HUES64 (cell line): ENCODE measurements at regions not wholly inside any gene's neighbourhood (a gene's known extent, or its start where the extent isn't known, plus 50 kb on each side); places are given as distances from the start of the nearest gene placed in this dataset.

ENCODE experiments used
- H3K27ac ChIP-seq: 2 replicates; pipeline ENCODE4 v1.7.0; 2013; ENCODE audit warnings: low read depth, low read length, inconsistent platforms
- H3K27me3 ChIP-seq: 2 replicates; pipeline ENCODE4 v1.6.1; 2013; ENCODE audit warnings: mild to moderate bottlenecking, low read length; ENCODE audit not compliant: insufficient read depth
- H3K36me3 ChIP-seq: 2 replicates; pipeline ENCODE4 v1.6.1; 2013; ENCODE audit warnings: mild to moderate bottlenecking, low read length; ENCODE audit not compliant: insufficient read depth
- H3K4me1 ChIP-seq: 2 replicates; pipeline ENCODE4 v1.6.1; 2013; ENCODE audit warnings: mild to moderate bottlenecking, low read length, moderate library complexity; ENCODE audit not compliant: insufficient read depth
- H3K4me3 ChIP-seq: 2 replicates; pipeline ENCODE4 v1.5.1; 2013; ENCODE audit warnings: mild to moderate bottlenecking, low read length, moderate library complexity
- H3K9ac ChIP-seq: 2 replicates; pipeline ENCODE4 v1.6.1; 2013; ENCODE audit warnings: mild to moderate bottlenecking, low read depth, low read length
- H3K9me3 ChIP-seq: 2 replicates; pipeline ENCODE4 v1.6.1; 2013; ENCODE audit warnings: low read depth, low read length; ENCODE audit not compliant: insufficient read depth
- WGBS: fragments of 150-250, 120-280 bp; methylation state at CpG from one replicate; pipeline ENCODE4 v1.1.7; 2013; ENCODE audit warnings: missing lambda C conversion rate; 5-methylcytosine and 5-hydroxymethylcytosine counted together

DNA sequence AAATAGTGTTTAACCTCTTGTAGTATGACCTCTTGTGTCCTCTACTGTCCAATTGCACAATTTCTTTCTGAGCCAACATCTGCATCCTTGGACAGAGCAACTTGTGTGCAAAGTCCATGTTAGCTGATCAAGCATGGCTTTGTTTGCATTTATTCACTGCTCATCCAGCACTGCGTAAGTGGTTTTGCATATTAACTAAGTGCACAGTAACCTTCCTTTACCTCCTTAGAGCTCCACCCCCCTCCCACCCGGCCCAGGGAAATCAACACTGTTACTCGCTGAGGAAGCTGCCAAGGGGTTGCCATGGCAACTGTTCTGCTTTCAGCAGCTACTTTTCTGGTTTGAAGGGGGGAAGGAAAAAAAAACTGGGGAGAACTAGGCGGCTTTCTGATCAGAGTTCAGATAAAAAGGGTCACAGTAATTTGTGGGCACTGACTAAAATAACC lies 153.5 kb upstream of the KLF12 start:
- 12% methylated on average over 4 of the region's 4 CpGs for WGBS
- no peaks in the 10 kb centered on the region for H3K9me3 ChIP-seq
- no peak overlapping the region for H3K27ac ChIP-seq
- no peaks in the 10 kb centered on the region for H3K36me3 ChIP-seq
- no peaks in the 10 kb centered on the region for H3K27me3 ChIP-seq
- H3K4me3 ChIP-seq = no peak overlapping the region
- H3K9ac ChIP-seq = no peak overlapping the region
- H3K4me1 ChIP-seq = peaks cover 42% of the 10 kb centered on the region

DNA sequence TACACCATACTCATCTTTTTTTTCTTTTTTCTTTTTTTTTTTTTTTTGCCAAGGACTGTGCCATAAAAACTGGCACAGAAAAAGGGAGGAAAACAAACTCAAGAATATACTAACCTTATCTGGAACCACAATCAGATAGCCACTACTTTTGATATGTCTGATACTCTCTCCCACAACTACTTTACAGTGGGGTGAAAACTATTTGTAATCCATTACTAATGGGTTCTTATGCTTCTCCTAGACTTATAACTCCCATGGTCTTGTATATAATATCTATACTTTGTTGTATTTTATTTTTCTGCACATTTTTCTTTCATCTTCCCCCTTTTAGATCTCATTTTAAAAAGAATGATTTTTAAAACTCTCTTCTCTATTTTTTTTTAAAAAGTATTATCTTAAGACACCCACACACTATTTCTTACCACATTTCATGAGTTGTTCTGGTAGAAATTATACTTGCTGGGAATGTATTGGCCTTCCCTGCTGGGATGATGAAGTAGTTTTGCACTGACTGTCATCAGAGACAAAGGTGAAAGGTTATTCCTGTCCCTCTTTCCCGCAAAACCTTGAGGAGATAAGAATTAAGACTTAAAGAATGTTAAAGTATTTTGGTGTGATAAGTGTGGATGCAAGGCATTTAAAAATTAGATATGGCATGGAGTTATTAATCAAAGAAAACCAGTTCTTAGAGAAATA lies 146.7 kb upstream of the KLF12 start:
- peaks cover 4% of the 10 kb centered on the region; the same call in 1 of the 2 replicates for H3K4me1 ChIP-seq
- no peak overlapping the region for H3K9ac ChIP-seq
- H3K27ac ChIP-seq = no peak overlapping the region
- no peak overlapping the region for H3K4me3 ChIP-seq
- no peaks in the 10 kb centered on the region for H3K9me3 ChIP-seq
- no peaks in the 10 kb centered on the region for H3K36me3 ChIP-seq
- 74% methylated on average over 1 of the region's 1 CpG for WGBS
- H3K27me3 ChIP-seq = no peaks in the 10 kb centered on the region

DNA sequence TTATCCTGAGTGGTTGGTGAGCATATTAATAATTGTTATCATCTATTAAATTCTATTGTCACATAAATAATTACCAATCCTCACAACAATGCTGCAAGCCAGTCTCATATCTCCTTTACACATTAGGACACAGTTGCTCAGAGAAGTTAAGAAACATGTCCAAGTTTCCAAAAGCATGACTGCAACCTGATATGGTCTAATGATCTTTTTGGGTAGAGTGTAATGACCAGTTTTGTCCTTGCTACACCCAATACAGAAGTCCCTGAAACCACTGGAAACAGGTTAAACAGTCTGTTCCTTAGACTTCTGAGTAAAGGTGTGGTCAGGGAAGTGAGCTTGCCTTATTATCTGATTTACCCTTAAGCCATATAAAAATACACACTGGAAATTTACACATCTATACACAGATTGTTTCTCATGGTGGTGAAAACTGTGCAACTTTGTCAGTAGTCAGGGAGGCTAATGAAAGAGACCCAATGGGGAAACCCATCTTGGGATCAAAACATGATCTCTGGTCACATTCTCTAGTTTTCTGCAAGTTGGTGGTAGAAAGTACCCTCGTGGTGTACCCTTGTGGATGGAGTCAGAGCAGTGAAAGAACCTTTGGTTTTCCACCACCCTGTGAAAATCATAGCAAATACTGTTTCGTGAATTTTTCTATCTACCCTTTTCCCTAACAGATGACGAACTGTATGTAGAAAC lies 146.0 kb upstream of the KLF12 start:
- Histone ChIP-seq H3K27me3 (no peaks in the 10 kb centered on the region), H3K27ac (no peak overlapping the region), H3K9ac (no peak overlapping the region), H3K4me3 (no peak overlapping the region), H3K36me3 (no peaks in the 10 kb centered on the region), H3K9me3 (no peaks in the 10 kb centered on the region), H3K4me1 (peaks cover 4% of the 10 kb centered on the region; the same call in 1 of the 2 replicates)
- WGBS = 91% methylated on average over 3 of the region's 3 CpGs

DNA sequence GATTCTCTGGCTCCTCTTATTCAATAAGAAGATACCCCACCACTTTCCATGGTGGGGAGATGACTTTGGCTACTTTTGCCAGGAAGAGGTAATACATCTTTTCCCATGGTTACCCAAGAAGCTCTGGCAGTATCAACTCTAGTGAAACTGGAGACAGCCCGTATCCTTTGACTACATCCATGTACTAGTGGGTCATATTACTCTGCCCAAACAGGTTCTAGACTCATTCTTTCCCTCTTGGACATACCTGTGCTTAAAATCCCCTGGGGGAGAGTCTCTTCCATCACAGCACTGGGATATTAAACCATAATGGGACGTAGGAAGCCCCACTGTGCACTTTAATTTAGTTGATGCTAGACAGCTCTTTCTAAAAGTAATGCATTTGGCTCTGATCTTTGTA lies 144.7 kb upstream of the KLF12 start:
- Histone ChIP-seq H3K4me1 (peaks cover 4% of the 10 kb centered on the region; the same call in 1 of the 2 replicates), H3K9ac (no peak overlapping the region), H3K27me3 (no peaks in the 10 kb centered on the region), H3K9me3 (no peaks in the 10 kb centered on the region), H3K27ac (no peak overlapping the region), H3K4me3 (no peak overlapping the region), H3K36me3 (no peaks in the 10 kb centered on the region)
- WGBS = 95% methylated on average over 2 of the region's 2 CpGs

DNA sequence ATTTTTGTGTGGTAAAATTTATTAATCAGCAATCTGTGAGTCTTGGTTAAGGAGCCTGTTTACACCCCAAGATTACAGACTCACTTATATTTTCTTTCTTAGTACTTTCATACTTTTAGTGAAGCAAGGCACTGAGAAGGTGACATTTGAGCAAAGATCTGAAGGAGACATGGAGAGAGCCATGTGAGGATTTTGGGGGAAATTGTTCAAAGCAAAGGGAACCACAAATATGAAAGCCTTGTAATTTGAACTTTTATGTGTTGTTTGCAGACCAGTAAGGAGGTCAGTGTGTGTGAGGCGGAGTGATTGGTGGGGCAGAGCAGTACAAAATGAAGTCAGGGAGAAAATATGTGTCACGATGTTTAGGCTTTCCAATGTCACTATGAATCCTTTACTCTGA lies 140.7 kb upstream of the KLF12 start:
- H3K36me3 ChIP-seq = no peaks in the 10 kb centered on the region
- H3K9me3 ChIP-seq = peaks cover 11% of the 10 kb centered on the region; the same call in 1 of the 2 replicates
- H3K4me3 ChIP-seq = no peak overlapping the region
- no peaks in the 10 kb centered on the region for H3K27me3 ChIP-seq
- H3K27ac ChIP-seq = no peak overlapping the region
- WGBS = 91% methylated on average over 2 of the region's 2 CpGs
- no peaks in the 10 kb centered on the region for H3K4me1 ChIP-seq
- H3K9ac ChIP-seq = no peak overlapping the region

DNA sequence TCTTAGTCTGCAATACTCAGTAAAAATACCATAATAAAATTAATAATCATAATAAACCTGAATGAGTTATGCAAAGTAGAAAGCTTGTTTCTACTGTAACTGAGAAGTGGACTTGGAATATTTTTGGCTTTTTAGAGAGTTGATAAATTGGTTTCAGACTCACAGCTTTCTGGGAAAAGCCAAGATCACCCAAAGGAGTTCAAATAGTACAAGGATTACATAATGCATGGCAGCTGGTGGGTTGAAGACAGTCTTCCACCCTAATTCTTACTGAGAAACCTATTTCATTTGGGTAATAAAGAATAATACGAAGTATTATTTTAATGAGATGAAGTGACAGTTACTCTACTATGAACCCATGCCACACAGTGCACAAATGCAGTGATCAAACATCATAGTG lies 139.4 kb upstream of the KLF12 start:
- Histone ChIP-seq H3K9me3 (peaks cover 11% of the 10 kb centered on the region; the same call in 1 of the 2 replicates), H3K36me3 (no peaks in the 10 kb centered on the region), H3K4me1 (no peaks in the 10 kb centered on the region), H3K4me3 (no peak overlapping the region), H3K27me3 (no peaks in the 10 kb centered on the region), H3K9ac (no peak overlapping the region), H3K27ac (no peak overlapping the region)
- WGBS = no CpG with 5 or more reads among the region's 1 CpG

DNA sequence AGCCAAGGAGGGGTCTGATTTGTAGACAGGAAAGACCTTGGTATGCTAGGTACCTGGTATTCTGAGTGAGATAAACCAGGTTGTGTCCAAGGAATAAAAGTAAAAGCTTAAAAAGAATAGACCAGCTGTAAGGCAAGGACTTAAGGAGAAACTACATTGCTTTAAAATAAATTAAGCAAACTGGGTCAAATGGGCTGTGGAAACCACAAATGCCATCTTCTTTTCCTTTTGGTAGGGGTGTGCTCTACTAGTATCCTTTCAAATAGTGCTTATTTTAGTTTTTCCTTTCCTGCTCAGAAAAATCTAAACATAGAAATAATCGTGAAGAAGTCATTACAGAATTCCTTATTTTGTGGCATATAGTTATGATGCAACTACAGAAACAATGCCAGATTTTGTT lies 138.6 kb upstream of the KLF12 start:
- no peaks in the 10 kb centered on the region for H3K27me3 ChIP-seq
- 100% methylated on average over 1 of the region's 1 CpG for WGBS
- no peak overlapping the region for H3K4me3 ChIP-seq
- peaks cover 11% of the 10 kb centered on the region; the same call in 1 of the 2 replicates for H3K9me3 ChIP-seq
- no peak overlapping the region for H3K27ac ChIP-seq
- H3K36me3 ChIP-seq = no peaks in the 10 kb centered on the region
- no peaks in the 10 kb centered on the region for H3K4me1 ChIP-seq
- H3K9ac ChIP-seq = no peak overlapping the region

DNA sequence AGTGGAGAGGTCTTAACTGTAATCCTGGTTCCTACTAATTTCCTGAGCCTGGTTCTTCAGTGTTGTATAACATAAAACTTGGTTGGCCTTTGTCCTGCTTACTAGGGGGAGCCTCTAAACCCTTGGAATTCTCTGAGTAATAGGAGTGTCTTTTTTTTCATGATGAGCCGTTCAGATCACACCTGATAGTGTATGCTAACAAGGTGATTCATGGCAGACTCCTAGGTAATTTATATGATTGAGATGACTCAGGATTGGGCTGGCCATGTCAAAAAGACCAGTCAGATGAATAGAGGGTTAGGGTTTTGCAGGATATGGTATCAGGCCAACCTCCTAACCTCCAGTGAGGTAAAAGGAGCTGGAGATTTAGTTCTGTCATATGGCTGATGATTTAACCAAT lies 135.8 kb upstream of the KLF12 start:
- Histone ChIP-seq H3K27ac (no peak overlapping the region), H3K27me3 (no peaks in the 10 kb centered on the region), H3K4me1 (no peaks in the 10 kb centered on the region), H3K9me3 (peaks cover 15% of the 10 kb centered on the region), H3K4me3 (no peak overlapping the region), H3K9ac (no peak overlapping the region), H3K36me3 (no peaks in the 10 kb centered on the region)
- 70% methylated on average over 1 of the region's 1 CpG for WGBS

DNA sequence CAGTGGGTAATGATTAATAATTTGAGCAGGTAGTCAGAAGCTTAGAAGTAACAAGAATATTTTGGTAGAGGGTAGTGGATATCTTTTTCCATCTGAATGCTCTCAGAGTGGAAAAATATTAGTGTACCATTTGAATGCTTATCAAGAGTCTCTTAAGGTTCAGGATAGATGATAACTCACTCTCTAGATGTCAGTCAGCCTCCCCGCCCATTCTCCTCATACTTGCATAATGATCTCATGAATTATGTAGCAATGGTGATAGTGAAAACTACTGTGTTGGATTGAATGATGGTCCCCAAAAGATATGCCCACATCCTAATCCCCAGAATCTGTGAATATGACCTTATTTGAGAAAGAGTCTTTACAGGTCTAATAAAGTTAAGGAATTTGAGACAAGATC lies 132.7 kb upstream of the KLF12 start:
- WGBS = no CpG with 5 or more reads among the region's 1 CpG
- Histone ChIP-seq H3K4me3 (no peak overlapping the region), H3K36me3 (no peaks in the 10 kb centered on the region), H3K27ac (no peak overlapping the region), H3K4me1 (no peaks in the 10 kb centered on the region), H3K27me3 (no peaks in the 10 kb centered on the region), H3K9me3 (peaks cover 16% of the 10 kb centered on the region), H3K9ac (no peak overlapping the region)

DNA sequence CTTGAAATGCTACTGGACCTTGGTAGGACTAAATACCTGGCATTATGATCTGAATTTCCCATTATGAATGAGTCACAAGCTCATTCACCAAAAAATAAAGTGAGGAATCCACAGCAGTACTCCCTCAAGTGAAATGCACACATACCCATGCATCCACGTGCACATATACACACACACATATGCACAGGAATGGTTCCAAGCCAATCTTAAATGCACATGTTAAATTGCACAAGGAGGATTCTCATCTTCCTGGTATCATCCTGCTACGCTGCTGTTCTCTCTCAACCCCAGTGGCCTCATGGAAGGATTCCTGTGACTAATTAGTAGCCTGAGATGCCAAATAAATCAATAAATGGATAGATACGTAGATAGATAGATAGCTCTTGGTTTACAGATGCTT lies 132.1 kb upstream of the KLF12 start:
- no peak overlapping the region for H3K4me3 ChIP-seq
- WGBS = 77% methylated on average over 3 of the region's 3 CpGs

DNA sequence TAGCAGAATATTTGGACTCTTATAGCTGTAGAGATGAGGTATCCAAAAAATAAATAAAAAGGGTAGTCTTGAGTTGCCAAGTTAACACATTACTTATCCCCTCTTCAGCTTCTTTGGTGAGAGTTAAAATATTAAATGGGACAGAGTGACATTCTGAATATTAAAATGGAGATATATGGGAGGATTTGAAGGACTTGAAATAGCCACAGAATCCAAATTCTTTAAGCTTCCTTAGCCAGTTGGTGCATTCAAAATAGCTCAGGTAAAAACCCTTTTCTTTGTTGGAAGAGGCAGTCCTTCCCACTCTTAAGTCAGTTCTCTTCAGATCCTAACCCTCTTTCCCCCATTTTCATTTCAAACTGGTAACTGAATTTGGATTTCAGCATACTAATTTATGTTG lies 130.1 kb upstream of the KLF12 start:
- H3K4me1 ChIP-seq = no peaks in the 10 kb centered on the region
- peaks cover 11% of the 10 kb centered on the region for H3K9me3 ChIP-seq
- H3K9ac ChIP-seq = no peak overlapping the region
- H3K27me3 ChIP-seq = no peaks in the 10 kb centered on the region
- no peaks in the 10 kb centered on the region for H3K36me3 ChIP-seq
- H3K27ac ChIP-seq = no peak overlapping the region
- no peak overlapping the region for H3K4me3 ChIP-seq

More for the DNA sequence above, 132.1 kb upstream of the KLF12 start:
- Histone ChIP-seq H3K27ac (no peak overlapping the region), H3K27me3 (no peaks in the 10 kb centered on the region), H3K9ac (no peak overlapping the region), H3K9me3 (peaks cover 11% of the 10 kb centered on the region), H3K4me1 (no peaks in the 10 kb centered on the region), H3K36me3 (no peaks in the 10 kb centered on the region)
